ENCODE measurements at regions not wholly inside any gene's neighbourhood (a gene's known extent, or its start where the extent isn't known, plus 50 kb on each side); places are given as distances from the start of the nearest gene placed in this dataset.

- DNase-seq: no peak
- H3K4me1 ChIP-seq: no peaks in the 10 kb centered on the region
- no peaks in the 10 kb centered on the region for H3K9me3 ChIP-seq
- H3K36me3 ChIP-seq: no peaks in the 10 kb centered on the region
- TF ChIP-seq POLR2A (IDR thresholded peaks at IDR 0.05) (no peak), CTCF (IDR thresholded peaks at IDR 0.05) (no peak)
- ATAC-seq: no peak
- intact Hi-C loops (cut with DNase I): no loop called here
- H3K27me3 ChIP-seq: no peaks in the 10 kb centered on the region
- 54% methylated on average over 2 of the region's 2 CpGs for WGBS (ENCODE audit: insufficient coverage, low coverage, low lambda C conversion rate, missing lambda C conversion rate)
- H3K4me3 ChIP-seq: no peak overlapping the region
- H3K27ac ChIP-seq: no peak overlapping the region
These were observed 357.9 kb upstream of the KCNH8 start for GRCh38 chr3:18790384-18790783.

GRCh38 chr3:18789734-18790133 lies 358.6 kb upstream of the KCNH8 start:
- Histone ChIP-seq H3K36me3 (no peaks in the 10 kb centered on the region), H3K27ac (no peak overlapping the region), H3K4me3 (no peak overlapping the region), H3K27me3 (no peaks in the 10 kb centered on the region), H3K4me1 (no peaks in the 10 kb centered on the region), H3K9me3 (no peaks in the 10 kb centered on the region)
- DNase-seq (no peak), ATAC-seq (no peak)
- 90% methylated on average over 1 of the region's 1 CpG for WGBS (ENCODE audit: insufficient coverage, low coverage, low lambda C conversion rate, missing lambda C conversion rate)
- no peak for TF ChIP-seq POLR2A (IDR thresholded peaks at IDR 0.05)
- TF ChIP-seq CTCF (IDR thresholded peaks at IDR 0.05): no peak
- intact Hi-C loops (cut with DNase I): no loop called here

- no peaks in the 10 kb centered on the region for H3K36me3 ChIP-seq
These were observed 360.9 kb upstream of the KCNH8 start for GRCh38 chr3:18787441-18787840.

GRCh38 chr3:18786650-18787323 lies 361.5 kb upstream of the KCNH8 start:
- WGBS (ENCODE audit: insufficient coverage, low coverage, low lambda C conversion rate, missing lambda C conversion rate): 42% methylated on average over 1 of the region's 1 CpG
- Histone ChIP-seq H3K4me1 (no peaks in the 10 kb centered on the region), H3K4me3 (no peak overlapping the region), H3K36me3 (no peaks in the 10 kb centered on the region), H3K27me3 (no peaks in the 10 kb centered on the region), H3K9me3 (no peaks in the 10 kb centered on the region), H3K27ac (no peak overlapping the region)
- DNase-seq (no peak), ATAC-seq (no peak)
- intact Hi-C loops (cut with DNase I): no loop called here
- TF ChIP-seq CTCF (IDR thresholded peaks at IDR 0.05) (no peak), POLR2A (IDR thresholded peaks at IDR 0.05) (no peak)

More at GRCh38 chr3:18787441-18787840, 360.9 kb upstream of the KCNH8 start:
- WGBS (ENCODE audit: insufficient coverage, low coverage, low lambda C conversion rate, missing lambda C conversion rate): 82% methylated on average over 2 of the region's 2 CpGs
- TF ChIP-seq CTCF (IDR thresholded peaks at IDR 0.05) (no peak), POLR2A (IDR thresholded peaks at IDR 0.05) (no peak)
- Histone ChIP-seq H3K4me1 (no peaks in the 10 kb centered on the region), H3K27me3 (no peaks in the 10 kb centered on the region), H3K9me3 (no peaks in the 10 kb centered on the region), H3K4me3 (no peak overlapping the region), H3K27ac (no peak overlapping the region)
- no peak for DNase-seq
- ATAC-seq: no peak
- intact Hi-C loops (cut with DNase I): no loop called here

Measured in right lobe of liver (tissue), 6 donors.